Sigmoid colon (tissue), 6 donors: ENCODE measurements at regions not wholly inside any gene's neighbourhood (a gene's known extent, or its start where the extent isn't known, plus 50 kb on each side); places are given as distances from the start of the nearest gene placed in this dataset.
A peak's percentile ranks its signal among the peaks of the same experiment; 100 is the strongest.

Experiments used
- DNase-seq: peaks from one replicate; pipeline ENCODE4 v3.0.0-alpha.2; 2019
- H3K27ac ChIP-seq, 4 donors: fragments of 200-600 bp; sonication (generic); one replicate each; pipeline ENCODE4 v1.5.1; 2016 to 2019; ENCODE audit warnings: mild to moderate bottlenecking in 1 of 4
- H3K27me3 ChIP-seq, 3 donors: fragments of 200-600 bp; sonication (generic); one replicate each; pipeline ENCODE4 v1.5.1; 2019; ENCODE audit warnings: mild to moderate bottlenecking in 1 of 3
- H3K36me3 ChIP-seq, 4 donors: fragments of 200-600 bp; sonication (generic); one replicate each; pipeline ENCODE4 v1.5.1; 2016 to 2019
- H3K4me1 ChIP-seq, 4 donors: fragments of 200-600 bp; sonication (generic); one replicate each; pipeline ENCODE4 v1.5.1; 2017 to 2019
- H3K4me3 ChIP-seq, 4 donors: fragments of 200-600 bp; sonication (generic); one replicate each; pipeline ENCODE4 v1.5.1; 2017 to 2019; ENCODE audit warnings: mild to moderate bottlenecking in 2 of 4, moderate library complexity in 1 of 4
- H3K9me3 ChIP-seq, 4 donors: fragments of 200-600 bp in 3 of 4; sonication (generic) in 3 of 4; one replicate each; pipeline versions ENCODE4 v1.5.1 to v1.6.1; 2013 to 2019
- CTCF ChIP-seq, 4 experiments: fragments of 450-650 bp in 3 of 4; fragments of 200-600 bp in 1 of 4; IDR thresholded peaks; one replicate each; pipeline ENCODE4 v1.5.1; 2016 to 2019; ENCODE audit warnings: antibody characterized with exemption in 4 of 4, mild to moderate bottlenecking in 3 of 4, moderate library complexity in 2 of 4
- EP300 ChIP-seq, 4 donors: sonication (generic); formaldehyde crosslinking; IDR thresholded peaks; one replicate each; pipeline ENCODE4 v1.6.1; 2017; ENCODE audit warnings: antibody characterized with exemption in 4 of 4
- POLR2A ChIP-seq, 2 donors: fragments of 450-650 bp; IDR thresholded peaks; one replicate each; pipeline ENCODE4 v1.6.1; 2016; ENCODE audit warnings: antibody characterized with exemption in 2 of 2, mild to moderate bottlenecking in 2 of 2, moderate library complexity in 2 of 2
- POLR2AphosphoS5 ChIP-seq, 4 donors: sonication (generic); formaldehyde crosslinking; IDR thresholded peaks; one replicate each; pipeline ENCODE4 v1.6.1; 2017; ENCODE audit warnings: antibody characterized with exemption in 4 of 4
- WGBS, 2 donors: extraction: QIAGEN DNeasy Blood & Tissue Kit; methylation state at CpG; one replicate each; pipeline ENCODE4 v1.1.7; 2013; 5-methylcytosine and 5-hydroxymethylcytosine counted together
- intact Hi-C: fragments of 100-400 bp; cut with DNase I; formaldehyde crosslinking; loops from one replicate; pipeline ENCODE4 v1.15.1; 2023
- donor health status: healthy with polysubstance abuse.
- donor health status: healthy.

- TF ChIP-seq POLR2A (IDR thresholded peaks at IDR 0.05): no peak
- TF ChIP-seq EP300 (IDR thresholded peaks at IDR 0.05): no peak
- no peak for TF ChIP-seq POLR2AphosphoS5 (IDR thresholded peaks at IDR 0.05)
- TF ChIP-seq CTCF (IDR thresholded peaks at IDR 0.05): no peak
- Histone ChIP-seq H3K4me1 (no peaks in the 10 kb centered on the region), H3K27me3 (no peaks in the 10 kb centered on the region), H3K9me3 (no peaks in the 10 kb centered on the region), H3K27ac (no peak overlapping the region), H3K4me3 (no peak overlapping the region), H3K36me3 (peaks cover 0 to 34% (median 10%) of the 10 kb centered on the region in 4 donors)
- WGBS, 2 donors: 91 to 93% methylated on average over 9 of the region's 9 CpGs
- DNase-seq: no peak
- intact Hi-C loops: no loop called here
Measured at GRCh38 chr1:178025613-178026356, 55.9 kb upstream of the SEC16B start.

- no peak overlapping the region for H3K27ac ChIP-seq
- H3K4me3 ChIP-seq: no peak overlapping the region
- H3K36me3 ChIP-seq: peaks cover 0 to 19% (median 2%) of the 10 kb centered on the region in 4 donors
- H3K9me3 ChIP-seq: no peaks in the 10 kb centered on the region
- DNase-seq: no peak
- WGBS, 2 donors: 74 to 82% methylated on average over 7 of the region's 7 CpGs
- no peaks in the 10 kb centered on the region for H3K4me1 ChIP-seq
- intact Hi-C loops: no loop called here
- H3K27me3 ChIP-seq: no peaks in the 10 kb centered on the region
- TF ChIP-seq EP300 (IDR thresholded peaks at IDR 0.05) (no peak), POLR2AphosphoS5 (IDR thresholded peaks at IDR 0.05) (no peak), POLR2A (IDR thresholded peaks at IDR 0.05) (no peak), CTCF (IDR thresholded peaks at IDR 0.05) (no peak)
Measured at GRCh38 chr1:178028841-178029481, 59.1 kb upstream of the SEC16B start.

- TF ChIP-seq POLR2A (IDR thresholded peaks at IDR 0.05) (no peak), POLR2AphosphoS5 (IDR thresholded peaks at IDR 0.05) (no peak), EP300 (IDR thresholded peaks at IDR 0.05) (no peak), CTCF (IDR thresholded peaks at IDR 0.05) (no peak)
- Histone ChIP-seq H3K36me3 (peaks cover 0 to 4% (median 0%) of the 10 kb centered on the region in 4 donors), H3K9me3 (no peaks in the 10 kb centered on the region), H3K4me3 (no peak overlapping the region), H3K4me1 (no peaks in the 10 kb centered on the region), H3K27me3 (no peaks in the 10 kb centered on the region), H3K27ac (no peak overlapping the region)
- 90 to 93% methylated on average over 3 of the region's 3 CpGs for WGBS, 2 donors
- DNase-seq: no peak
- intact Hi-C loops: loop anchor here (10.0 kb wide), 1 partner anchor 154 kb away; no protein-coding TSS in a partner anchor
Measured at GRCh38 chr1:178030467-178030866, 60.6 kb upstream of the SEC16B start.

- intact Hi-C loops: loop anchor here (1.0 to 10.0 kb wide), 2 partner anchors 153 to 251 kb away; no protein-coding TSS in a partner anchor
Measured at GRCh38 chr1:178031856-178032320, 62.0 kb upstream of the RASAL2 start.

More at GRCh38 chr1:178031856-178032320, 62.0 kb upstream of the RASAL2 start:
- Histone ChIP-seq H3K4me1 (peaks cover 0 to 2% (median 0%) of the 10 kb centered on the region in 4 donors), H3K27ac (no peak overlapping the region), H3K4me3 (no peak overlapping the region), H3K9me3 (no peaks in the 10 kb centered on the region), H3K27me3 (no peaks in the 10 kb centered on the region), H3K36me3 (peaks cover 0 to 4% (median 0%) of the 10 kb centered on the region in 4 donors)
- peak; percentile 95 for DNase-seq
- TF ChIP-seq CTCF (IDR thresholded peaks at IDR 0.05): peak; percentile 59 to 77 (median 71)
- TF ChIP-seq POLR2AphosphoS5 (IDR thresholded peaks at IDR 0.05): peak in 2 of 4 donors; percentile 33 to 44
- no peak for TF ChIP-seq POLR2A (IDR thresholded peaks at IDR 0.05)
